GM21825 (cell line): ENCODE measurements at regions not wholly inside any gene's neighbourhood (a gene's known extent, or its start where the extent isn't known, plus 50 kb on each side); places are given as distances from the start of the nearest gene placed in this dataset.
A peak's percentile ranks its signal among the peaks of the same experiment; 100 is the strongest.
"Not testable (repeated sequence)": the region's sequence is repeated elsewhere in the genome, so short reads cannot be mapped to it uniquely, and the experiment has no call there.

Experiments used
- ATAC-seq: cut with Tn5 transposase; IDR thresholded peaks from one replicate; pipeline ENCODE4 v1.9.1; 2021; ENCODE audit warnings: mild to moderate bottlenecking, moderate library complexity; ENCODE audit not compliant: unreplicated experiment

- ATAC-seq: no peak
Measured at GRCh38 chr9:72471096-72471495, 50.3 kb upstream of the TMC1 start.

DNA sequence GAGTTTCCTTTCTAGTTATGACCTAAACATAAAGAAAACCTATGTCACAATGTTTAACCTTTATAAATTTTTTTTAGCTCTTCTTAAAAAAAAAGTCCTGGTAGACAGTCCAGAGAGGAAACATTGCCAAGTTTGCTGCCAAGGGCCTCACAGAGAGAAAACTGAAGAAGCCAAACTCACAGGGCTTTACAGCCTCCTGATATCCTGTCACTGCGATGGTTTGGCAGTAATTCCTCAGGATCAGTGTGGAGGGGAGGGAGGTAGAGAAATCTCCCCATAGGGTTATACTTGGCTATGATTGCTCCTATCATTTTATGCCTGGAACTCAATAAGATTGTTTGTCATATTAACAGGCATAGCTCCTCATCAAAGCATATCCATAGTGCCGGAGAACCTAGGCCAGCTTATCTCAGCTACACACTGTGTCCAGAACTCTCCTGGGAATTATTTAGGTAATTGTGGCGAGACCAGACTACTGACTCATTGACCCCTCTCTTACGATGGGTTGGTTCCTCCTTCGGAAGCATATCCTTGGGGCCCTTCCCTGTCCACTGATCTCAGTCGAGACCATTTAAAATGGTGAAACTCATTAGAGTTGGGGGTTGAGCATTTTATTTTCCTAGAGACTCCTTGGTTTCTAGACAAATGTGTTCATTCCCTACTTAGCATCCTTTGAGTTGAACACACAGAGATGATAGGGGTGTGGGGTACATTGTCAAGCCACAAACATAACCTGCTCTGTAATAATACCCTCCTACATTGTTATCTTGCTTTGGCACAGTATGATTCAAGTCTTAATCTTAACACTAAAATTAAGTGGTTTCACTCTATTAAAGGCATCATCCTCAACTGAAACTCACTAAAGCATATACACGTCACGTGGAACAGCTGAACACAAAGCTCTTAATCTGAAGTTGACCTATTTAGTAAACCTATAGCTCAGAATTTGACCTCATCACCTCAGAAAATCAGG, 53.4 kb upstream of the TMC1 start:
- ATAC-seq: no peak

- ATAC-seq: no peak
Measured at GRCh38 chr9:72465593-72465984, 55.8 kb upstream of the TMC1 start.

GRCh38 chr9:72464857-72465592, 56.4 kb upstream of the TMC1 start:
- peak; percentile 58 for ATAC-seq

GRCh38 chr9:72462340-72462739, 59.1 kb upstream of the TMC1 start:
- ATAC-seq: no peak

- no peak for ATAC-seq
Measured at GRCh38 chr9:72460342-72461312, 60.8 kb upstream of the TMC1 start.

DNA sequence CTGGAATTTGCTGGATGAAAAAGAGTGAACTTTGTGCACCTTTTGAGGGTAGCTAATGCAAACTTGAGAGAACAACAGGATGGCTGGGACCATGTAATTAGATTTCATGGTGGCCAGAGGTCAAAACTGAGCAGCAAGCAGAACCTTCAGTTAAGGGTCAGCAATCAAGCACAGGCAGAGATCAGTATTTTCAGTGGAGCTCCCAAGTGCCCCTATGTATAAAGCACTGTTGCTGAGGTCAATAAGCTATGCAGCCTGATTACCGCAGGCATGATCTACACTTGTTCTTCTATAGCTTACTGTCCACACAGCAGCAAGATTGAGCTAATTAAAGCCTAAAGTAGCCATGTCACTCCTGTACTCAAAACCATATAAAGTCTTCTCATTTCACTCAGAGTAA, 62.1 kb upstream of the TMC1 start:
- no peak for ATAC-seq

DNA sequence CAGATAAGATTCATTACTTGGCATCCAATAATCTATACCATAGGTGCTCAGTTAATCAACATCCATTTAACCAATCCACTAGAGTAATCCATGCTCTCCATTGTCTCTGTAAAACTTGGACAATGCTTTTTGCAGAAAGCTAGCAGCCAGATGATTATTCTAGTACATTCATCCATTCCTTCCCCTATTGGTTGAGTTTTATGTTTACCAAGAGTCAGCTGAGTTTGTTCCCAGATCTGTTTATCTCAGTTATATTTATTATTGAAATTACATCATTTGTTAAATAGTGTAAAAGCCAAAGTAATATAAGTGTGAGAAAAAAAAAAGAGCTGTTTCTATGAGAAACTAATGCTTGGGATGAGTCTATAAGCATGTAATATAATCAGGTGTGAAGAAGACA, 63.3 kb upstream of the TMC1 start:
- no peak for ATAC-seq

- no peak for ATAC-seq
Measured at GRCh38 chr9:72457366-72457765, 64.0 kb upstream of the TMC1 start.

- no peak for ATAC-seq
Measured at GRCh38 chr9:72454871-72455491, 66.4 kb upstream of the TMC1 start.

- ATAC-seq: no peak
Measured at GRCh38 chr9:72453797-72454196, 67.6 kb upstream of the TMC1 start.

DNA sequence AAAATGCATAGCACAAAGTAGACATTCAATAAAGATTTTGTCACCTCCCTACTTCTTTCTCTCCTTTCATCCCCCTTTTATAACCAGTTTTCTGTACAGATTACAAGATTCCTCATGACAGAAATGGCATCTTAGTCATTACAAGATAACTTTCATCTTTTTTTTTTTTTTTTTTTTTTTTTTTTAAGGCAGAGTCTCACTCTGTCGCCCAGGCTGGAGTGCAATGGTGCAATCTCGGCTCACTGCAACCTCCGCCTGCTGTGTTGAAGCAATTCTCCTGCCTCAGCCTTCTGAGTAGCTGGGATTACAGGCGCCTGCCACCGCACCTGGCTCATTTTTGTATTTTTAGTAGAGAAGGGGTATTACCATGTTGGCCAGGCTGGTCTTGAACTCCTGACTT, 75.2 kb upstream of the TMC1 start:
- not testable (repeated sequence) for ATAC-seq

DNA sequence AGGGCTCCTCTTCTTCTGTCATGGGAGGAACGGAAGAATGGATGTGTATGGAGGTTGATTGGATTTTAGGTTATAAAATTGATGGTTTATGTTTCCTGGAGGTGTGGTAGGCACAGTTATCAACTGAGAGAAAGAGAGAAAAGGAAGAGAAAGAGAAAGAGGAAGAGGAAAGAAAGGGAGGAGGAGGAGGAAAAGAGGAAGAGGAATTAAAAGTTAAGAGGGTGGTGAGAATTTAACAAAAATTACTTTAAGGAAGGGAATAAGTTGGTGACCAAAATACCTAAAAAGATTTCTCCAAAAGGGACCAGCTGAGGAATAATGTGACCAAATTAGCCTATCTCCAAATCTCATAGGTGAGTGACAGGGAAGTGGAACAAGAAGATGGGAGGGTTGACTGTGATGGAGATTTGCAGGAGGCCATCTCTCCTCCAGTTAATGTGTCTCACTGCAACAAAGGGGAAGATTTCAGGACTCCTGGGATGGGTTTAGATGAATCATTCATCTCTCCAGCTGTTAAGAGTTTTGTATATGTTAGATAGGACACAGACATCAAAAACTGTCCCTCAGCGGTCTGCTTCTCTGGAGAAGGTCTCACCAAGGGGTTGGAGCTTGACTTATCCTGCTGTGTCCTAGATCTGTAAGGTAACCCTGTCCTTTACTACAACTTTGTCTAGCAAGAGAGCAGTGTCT, 76.0 kb upstream of the TMC1 start:
- ATAC-seq: no peak

- ATAC-seq: peak; percentile 4
Measured at GRCh38 chr9:72444435-72444834, 77.0 kb upstream of the TMC1 start.

- ATAC-seq: peak; percentile 90
Measured at GRCh38 chr9:72443855-72444254, 77.6 kb upstream of the TMC1 start.

- ATAC-seq: no peak
Measured at GRCh38 chr9:72441848-72442607, 77.0 kb upstream of the ZFAND5 start.

DNA sequence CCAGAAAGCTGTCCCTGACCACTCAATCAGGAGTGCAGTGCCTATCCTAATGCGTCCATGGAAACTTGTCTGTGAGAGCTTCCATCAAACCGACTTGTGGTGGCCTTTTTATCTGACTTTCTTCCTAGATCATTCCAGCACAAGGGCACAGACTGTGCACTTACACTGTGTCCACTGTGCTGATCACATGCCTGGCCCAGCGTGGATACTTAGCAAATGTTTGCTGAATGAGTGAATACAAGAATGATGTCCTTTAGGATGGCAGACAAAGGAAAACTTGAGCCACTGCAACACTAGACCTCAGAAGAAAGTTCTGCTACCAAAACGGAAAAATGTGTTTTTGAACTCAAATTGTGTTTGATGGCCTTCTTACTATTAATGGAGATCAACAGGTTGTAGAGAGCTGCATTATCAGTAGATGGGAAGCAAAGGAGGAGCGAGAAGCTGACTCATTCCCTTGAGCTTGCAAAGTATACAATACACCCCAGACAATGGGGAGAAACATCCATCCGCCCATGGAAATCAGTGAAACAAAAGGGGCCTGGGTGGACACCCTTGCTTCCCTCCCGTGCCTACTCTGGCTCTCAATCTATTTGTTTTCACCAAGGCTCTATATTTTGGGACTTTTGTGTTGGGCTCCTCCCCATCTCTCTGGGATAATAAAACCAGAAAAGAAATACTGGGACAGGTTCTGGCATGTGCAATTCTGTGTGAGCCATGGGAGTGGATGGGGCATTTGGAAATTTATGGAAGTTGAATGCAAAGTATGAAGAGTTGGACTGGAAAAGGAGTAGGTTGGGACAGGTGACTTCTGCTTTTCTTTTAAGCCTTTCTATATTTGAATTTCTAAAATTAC, 76.2 kb upstream of the ZFAND5 start:
- ATAC-seq: no peak

GRCh38 chr9:72440378-72440777, 75.4 kb upstream of the ZFAND5 start:
- no peak for ATAC-seq
